ENCODE measurements at regions not wholly inside any gene's neighbourhood (a gene's known extent, or its start where the extent isn't known, plus 50 kb on each side); places are given as distances from the start of the nearest gene placed in this dataset.
"Not testable (repeated sequence)": the region's sequence is repeated elsewhere in the genome, so short reads cannot be mapped to it uniquely, and the experiment has no call there.

DNA sequence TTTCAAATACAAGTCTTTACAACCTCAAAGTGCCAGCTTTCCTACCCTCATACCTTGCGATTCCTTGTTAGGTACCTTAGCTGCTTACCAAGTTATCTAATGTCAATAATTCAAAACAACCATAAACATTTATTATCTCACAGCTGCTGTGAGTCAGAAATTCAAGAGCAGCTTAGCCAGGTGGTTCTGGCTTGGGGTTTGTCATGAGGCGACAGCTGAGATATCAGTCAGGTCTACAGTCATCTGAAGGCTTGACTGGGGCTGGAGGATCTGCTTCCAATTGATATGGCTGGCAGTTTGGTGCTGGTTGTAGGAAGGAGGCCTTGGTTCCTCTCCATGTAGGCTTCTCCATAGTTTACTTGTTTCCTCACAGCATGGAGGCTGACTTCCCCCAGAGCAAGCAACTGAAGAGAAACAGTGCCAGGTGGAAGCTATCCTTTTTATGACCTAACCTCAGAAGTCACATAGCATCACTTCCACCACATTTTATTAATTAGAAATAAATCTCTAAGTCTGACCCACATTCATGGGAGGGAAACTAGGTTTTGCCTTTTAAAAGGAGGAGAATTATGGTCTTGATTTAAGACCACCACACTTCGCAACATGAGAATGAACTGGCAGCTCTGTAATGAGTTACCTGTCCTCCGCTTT, 103.3 kb upstream of the FGGY start:
- no peak for DNase-seq

DNA sequence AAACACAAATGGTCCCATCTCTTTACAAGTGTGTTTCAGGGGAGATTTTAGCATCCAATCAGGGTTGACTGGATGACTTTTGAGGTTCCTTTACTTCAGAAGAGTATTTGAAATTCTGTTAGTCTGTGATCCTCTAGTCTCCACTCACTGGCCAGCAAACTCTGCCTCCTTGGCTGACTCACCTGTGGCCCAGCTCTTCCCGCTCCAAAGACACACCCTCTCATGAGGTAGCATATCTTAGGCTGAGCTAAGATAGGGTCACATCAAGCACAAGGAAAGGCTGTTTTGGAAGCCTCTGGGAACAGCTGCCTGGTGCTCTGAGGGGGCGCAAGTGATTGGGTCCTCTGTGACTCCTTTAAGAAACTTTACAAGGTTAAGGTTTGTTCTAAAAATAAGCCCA, 102.3 kb upstream of the FGGY start:
- no peak for DNase-seq

DNA sequence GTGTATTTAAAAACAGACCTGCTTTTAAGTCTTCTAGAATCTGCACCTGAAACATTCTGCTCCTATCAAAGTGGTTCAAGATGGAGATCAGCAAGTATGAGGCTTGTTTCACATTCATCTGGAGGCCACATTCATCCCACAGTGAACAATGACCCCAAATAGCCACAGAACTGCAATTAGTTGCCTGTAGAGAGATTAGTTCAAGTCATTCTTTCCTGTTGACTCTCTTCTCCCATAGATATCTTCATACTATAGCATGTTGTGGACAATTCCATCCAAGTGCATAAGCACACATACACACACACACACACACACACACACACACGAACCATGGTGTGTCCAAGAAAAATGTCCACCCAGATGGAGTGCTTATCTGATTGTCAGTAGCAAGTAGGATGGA, 101.7 kb upstream of the FGGY start:
- no peak for DNase-seq

DNA sequence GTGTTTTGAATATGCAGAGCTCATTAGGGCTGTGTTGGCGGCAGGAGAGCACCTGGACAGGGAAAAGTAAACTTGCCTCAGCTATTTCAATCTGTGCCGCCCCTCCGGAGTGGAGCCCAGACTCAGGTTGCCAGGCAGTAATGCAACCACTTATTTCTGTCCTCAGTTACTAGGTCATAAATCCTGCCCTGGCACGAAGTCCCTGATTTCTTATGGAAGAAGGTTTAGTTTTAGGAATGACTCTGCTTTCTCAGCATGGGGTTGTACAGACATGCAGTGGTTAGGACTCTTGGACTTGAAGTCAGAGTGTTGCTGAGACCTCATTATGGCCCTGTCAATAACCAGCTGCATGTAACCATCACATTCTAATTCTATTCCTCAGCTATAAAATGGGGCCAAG, 98.3 kb upstream of the FGGY start:
- DNase-seq, result no peak

DNA sequence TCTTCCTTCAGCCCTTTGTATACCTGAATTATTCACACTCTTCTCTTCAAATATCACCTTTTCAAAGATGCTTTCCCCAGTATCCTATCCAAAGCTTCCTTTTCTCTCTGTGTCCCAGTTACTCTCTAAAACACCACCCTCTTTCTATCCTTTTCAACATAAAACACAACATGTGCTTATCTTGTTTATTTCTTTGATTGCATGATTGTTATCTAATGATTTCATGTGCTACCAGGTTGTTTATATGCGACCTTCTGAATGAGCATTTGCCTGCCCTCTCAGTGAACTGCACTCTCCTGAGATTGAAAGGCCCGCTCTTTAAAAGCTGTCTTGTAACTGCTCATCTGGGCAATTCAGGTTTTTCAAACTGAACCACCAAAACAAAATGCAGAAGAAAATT, 97.7 kb upstream of the FGGY start:
- DNase-seq, result no peak

DNA sequence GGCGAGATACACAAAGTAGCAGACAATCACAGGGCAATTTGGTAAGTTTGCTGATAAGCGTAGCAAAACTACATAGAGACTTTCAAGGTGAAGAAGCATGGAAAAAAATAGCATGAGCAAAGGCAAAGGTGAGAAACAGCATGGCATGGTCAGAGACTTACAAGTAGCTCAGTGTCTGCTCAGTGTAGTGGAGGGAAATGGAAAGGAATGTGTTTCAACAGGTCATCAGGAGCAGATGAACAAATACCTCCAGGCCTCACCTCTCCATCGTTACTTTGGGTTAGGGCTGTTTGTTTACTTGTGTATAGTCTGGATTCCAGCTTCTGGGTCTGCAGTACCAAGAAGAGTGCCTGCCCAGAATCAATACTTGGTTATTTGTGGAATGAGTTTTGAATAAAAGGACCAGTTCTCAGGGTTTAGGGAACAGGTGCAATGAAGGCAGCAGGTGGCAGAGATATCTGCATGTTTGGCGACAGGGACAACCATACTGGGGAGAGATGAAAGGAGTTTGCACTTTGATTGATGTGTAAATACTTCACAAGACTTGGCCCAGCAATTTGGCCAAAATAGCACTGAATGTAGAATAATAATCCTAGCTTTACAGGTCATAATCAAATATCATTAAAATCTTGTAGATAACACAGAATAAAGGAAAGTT, 97.0 kb upstream of the FGGY start:
- DNase-seq, result no peak

DNA sequence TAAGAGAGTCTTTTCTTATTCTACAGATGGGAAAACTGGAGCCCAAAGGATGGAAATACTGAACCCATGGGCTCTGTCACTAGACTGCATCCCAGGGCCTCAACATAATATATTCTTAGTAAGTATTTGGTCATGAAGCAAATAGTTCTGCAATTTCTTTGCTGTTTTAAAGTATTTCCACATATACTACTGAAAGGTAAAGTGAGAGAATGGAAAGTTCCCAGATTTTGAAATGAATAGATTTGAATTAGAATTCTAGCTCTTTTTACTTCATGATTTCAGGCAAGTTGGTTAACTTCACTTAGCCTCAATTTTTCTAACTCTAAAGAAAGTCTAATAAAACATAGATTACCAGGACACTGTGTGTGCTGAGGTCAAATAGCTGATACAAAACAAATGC, 95.6 kb upstream of the FGGY start:
- peak; percentile 81 for DNase-seq

DNA sequence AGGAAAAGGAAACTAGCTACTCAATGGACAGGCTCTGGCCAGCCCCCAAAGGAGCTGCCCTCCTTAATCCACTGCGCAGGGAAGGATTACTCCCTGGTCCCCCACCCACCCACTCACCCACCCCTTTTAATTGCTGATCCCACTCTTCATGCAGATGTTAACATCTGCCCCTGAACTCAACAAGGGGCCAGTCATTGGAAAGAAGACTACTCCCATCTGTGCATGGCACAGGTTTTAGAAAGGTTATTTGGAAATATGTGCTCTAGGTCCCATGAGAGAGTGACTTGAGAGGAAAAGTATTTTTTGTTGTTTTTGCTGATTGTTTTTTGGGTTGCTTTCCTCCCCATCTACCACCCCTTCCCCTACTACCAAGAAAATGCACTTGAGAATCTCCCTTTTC, 94.4 kb upstream of the FGGY start:
- no peak for DNase-seq

DNA sequence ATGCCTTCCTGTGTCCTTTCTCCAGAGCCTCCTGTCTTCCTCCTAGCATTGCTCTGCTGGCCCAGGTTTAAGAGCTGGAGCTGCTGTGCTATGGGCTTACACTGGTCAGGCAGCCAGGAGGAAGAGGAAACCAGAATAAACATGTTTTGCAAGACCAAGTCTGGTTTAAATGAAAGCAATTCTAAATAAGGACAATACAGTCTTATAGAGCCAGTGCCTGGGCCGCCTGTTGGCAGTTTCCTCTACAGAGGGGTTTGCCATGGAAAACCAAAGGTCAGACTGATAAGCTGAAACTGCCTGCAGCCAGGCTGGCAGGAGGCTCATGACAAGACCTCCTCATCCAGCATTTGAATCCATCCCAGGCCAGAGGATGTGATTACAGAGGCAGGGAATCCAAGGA, 92.9 kb upstream of the FGGY start:
- peak; percentile 75 for DNase-seq

DNA sequence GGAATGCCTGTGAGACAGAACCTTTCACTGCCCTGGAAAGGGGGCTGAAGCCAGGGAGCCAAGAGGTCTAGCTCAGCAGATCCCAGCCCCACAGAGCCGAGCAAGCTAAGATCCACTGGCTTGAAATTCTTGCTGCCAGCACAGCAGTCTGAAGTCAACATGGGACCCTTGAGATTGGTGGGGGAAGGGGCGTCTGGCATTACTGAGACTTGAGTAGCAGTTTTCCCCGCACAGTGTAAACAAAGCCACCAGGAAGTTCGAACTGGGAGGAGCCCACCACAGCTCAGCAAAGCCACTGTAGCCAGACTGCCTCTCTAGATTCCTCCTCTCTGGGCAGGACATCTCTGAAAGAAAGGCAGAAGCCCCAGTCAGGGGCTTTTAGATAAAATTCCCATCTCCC, 90.3 kb upstream of the FGGY start:
- DNase-seq, result not testable (repeated sequence)

DNA sequence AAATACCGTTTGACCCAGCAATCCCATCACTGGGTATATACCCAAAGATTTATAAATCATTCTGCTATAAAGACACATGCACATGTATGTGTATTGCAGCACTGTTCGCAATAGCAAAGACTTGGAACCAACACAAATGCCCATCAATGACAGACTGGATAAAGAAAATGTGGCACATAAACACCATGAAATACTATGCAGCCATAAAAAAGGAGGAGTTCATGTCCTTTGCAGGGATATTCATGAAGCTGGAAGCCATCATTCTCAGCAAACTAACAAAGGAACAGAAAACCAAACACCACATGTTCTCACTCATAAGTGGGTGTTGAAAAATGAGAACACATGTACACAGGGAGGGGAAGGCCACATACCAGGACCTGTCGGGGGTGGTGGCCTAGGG, 86.5 kb upstream of the FGGY start:
- not testable (repeated sequence) for DNase-seq

DNA sequence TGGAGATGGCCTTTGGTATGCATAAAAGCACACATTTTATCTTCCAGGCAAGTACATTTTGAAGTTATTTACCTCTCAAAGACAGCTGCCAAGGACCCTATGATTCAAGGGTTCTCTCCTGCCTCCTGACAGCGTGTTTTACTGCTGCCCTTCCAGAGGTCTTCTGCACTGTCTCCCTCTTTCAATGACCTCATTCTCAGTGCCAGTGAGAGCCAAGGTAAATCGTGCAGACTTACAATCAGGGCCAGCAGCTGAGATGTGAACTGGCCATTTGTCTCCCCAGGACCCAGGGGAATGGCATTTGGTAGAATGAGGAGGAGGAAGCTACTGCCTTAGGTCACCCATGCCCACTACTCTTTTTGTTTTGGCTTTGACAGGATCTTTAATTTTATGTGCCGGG, 84.2 kb upstream of the FGGY start:
- no peak for DNase-seq

DNA sequence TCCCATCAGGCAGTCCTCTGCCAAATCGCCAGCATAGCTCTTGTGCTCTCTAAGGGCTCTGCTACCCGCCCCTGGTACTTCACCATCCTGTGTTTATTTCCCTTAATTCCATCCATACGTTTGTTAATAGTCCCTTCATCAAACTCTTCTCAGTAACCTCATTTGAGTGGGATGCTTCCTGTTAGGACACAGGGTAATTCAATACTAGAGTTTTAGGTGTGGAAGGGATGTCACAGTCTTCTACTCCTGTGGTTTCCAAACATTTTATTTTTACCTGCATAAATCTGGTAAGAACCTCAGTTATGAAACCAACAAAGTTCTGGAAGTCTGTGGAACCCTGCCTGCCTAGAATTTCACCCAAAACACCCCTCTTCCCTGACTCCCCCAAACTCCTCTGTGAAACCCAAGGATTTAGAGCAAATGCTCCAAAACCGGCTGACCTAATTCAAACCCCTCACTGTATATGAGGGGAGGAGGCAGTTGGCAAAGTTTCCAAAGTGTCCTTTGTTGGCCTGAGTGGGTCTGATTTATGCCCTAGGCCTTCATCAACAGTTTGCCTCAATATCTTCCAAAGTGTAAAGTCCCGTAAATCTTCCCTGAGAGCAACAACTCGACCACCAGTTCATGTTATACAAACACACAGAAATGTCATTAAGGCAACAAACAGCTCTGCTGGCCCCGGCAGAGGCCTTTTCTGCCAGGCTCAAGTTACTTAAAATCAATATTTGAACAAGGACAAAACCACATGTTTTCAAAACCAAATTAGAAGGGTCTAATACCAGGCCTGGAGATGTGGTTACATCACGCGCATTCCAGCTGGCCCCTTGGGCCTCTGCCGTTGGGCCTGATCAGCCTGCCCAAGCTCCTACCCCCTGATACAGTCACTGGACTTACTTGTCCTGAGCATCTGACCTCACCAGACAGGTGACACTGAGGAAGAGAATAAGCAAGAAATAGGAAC, 82.4 kb upstream of the FGGY start:
- DNase-seq, result no peak

DNA sequence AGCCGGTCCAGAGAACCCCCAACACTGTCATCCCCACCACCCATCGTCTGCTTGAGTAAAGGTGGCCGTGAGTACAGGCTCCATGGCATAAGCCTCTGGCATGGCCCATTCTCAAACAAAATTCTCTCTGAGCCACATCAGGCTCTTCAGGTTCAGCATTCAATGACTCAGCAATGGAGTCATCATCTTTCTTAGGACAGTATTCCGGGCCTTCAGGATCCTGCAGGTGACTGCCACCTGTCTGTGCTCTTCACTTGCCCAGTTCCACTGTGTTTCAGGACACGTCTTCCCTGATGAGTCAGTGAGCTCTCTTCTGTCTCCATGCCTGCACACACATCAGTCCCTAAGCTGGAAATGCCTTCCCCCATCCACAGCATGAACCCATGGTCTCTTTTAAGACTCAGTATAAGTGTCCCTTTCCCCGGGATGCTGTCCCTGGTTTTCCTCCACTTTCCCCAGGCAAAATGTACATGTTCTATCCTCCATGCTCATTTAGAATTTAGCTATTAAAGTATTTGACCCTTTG, 81.1 kb upstream of the FGGY start:
- no peak for DNase-seq

DNA sequence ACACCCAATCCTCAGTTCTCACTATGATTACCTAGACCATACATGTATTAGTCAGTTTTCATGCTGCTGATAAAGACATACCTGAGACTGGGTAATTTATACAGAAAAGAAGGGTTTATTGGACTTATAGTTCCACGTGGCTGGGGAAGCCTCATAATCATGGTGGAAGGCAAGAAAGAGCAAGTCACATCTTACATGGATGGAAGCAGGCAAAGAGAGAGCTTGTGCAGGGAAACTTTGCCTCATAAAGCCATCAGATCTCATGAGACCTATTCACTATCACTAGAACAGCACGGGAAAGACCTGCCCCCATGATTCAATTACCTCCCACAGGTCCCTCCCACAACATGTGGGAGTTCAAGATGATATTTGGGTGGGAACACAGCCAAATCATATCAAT, 79.5 kb upstream of the FGGY start:
- DNase-seq, result not testable (repeated sequence)

DNA sequence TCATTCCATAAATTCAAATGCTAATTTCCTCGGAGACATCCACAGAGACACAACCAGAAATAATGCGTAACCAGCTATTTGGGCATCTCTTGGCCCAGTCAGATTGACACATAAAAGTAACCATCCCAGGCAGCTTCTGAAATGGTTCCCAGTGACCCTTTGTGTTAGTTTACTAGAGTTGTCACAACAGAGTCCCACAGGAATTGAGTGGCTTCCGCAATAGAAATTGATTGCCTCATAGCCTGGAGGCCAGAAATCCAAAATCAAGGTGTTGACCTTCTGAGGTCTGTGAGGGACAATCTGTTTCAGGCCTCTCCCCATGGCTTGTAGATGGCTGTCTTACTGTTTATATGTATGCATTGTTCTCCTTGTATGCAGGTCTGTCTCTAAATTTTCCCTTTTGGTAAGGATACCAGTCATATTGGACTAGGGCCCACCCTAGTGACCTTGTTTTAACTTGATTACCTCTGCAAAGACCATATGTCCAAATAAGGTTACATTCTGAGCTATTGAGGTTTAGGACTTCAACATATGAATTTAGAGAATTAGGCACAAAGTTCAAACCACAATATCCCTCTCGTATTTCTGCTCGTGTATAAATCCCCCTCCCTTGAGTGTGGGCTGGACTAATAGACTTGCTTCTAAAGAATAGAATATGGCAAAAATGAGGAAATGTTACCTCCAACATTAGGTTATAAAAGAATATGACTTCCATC, 78.2 kb upstream of the FGGY start:
- DNase-seq, result no peak

DNA sequence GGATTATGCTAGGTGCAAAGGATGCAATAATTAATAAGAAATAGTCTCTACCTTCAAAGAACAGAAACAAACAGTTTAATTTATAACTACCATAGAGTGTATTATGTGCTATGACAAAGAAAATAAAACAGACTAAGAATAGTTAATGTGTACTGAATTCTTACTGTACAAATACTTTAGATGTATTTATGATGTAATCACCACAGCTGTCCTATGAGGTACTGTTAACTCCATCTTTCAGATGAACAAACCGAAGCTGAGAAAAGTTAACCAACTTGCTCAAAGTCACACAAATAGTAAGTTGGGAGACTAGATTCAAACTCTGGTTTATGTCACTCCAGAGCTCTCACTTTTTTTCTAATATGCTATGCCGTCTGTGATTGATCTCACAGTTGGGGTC, 77.0 kb upstream of the FGGY start:
- no peak for DNase-seq

DNA sequence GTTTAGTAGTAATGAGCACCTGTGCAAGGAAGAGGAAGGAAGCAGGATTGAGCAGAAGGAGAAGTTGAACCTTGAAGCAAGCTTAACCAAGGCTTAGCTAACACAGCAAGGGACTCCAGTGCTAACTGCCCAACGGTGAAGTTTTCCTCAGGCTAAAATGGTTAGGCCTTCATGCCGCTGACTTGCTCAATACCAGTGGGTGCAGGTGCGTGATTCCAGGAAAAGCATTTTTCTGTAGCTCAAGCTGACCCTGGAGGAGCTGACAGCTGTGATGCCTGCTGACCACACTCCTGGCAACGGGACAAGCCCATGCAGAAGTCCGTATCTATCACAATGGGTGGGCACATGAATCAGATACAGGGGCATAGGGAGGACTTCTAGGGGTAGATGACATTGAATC, 76.5 kb upstream of the FGGY start:
- DNase-seq, result no peak

DNA sequence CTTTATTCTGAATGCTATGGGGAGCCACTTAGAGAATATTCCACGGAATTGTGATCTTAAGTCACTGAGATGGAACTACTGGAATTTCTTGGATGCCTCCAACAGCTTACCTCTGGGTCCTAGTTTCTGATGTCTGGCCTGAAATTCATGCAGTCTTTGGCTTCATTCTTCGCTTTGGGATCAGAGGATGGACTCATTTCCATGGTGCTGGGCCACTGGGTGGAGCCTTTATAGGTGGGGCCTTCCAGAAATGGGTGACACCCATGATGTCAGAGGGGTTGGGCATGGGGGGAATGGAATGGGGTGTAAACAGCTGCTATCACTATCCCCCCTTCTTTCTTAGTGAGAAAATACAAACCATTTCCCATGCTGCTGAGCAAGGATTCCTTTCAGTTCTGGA, 73.7 kb upstream of the FGGY start:
- no peak for DNase-seq

DNA sequence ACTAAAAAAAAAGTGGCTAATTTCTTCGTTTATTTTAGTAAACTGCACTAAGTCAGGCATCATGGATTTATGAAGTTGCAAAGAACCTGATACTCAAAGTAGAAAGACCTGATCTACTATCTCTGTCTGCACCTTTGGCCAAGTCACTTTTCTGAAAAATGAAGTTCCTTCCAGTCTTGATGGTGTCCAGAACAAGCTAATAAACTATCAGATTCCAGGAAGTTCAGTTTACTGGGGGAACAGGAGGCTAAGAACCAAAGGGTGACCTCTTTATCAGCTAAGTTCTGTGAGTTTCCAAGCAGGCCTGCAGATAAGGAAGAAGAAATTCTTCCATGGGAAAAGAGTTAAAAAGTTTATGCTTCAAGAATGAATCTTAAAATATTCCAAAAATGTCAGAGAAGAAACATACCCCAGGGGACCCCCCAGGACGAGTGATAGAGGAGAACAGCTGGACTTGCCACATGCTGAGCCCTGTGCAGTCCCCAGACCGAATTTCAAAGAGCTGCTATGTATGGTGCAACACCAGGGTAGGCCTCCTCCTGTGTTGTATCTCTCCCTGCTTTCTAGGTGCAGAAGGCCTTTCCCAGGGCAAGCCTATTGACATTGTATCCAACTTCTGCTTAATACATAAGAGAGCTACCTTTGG, 72.8 kb upstream of the FGGY start:
- no peak for DNase-seq

DNA sequence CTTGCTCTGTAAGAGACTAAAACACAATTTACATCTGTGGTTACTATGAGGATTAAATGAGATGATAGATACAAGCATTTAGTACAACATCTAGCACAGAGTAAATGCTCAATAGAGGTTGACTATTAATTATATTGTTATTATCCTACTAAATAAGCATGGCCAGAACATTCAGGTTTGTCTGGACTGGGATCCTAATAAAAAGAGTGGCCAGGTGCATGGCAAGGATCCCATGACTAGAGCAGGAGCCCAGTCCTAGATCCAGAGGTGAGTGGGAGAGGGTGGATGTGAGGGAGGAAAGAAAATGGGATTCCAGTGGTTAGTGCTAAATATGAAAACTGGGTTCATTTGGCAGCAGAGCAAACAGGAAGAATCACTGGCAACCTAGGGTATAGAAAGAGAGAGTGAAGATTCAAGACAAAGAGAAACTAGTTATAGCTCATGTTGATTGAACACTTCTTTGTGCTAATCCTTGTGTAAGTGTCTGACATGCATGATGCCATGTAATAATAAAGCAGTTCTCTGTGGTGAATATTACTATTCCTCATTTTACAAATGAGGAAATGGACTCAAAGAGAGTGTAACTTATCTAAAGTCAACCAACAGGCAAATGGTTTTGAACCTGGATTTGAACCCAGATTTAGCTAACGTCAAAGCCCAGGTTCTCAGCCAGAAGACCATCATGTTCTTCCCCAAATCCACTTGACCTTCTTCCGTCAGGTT, 71.1 kb upstream of the FGGY start:
- DNase-seq, result peak; percentile 78

DNA sequence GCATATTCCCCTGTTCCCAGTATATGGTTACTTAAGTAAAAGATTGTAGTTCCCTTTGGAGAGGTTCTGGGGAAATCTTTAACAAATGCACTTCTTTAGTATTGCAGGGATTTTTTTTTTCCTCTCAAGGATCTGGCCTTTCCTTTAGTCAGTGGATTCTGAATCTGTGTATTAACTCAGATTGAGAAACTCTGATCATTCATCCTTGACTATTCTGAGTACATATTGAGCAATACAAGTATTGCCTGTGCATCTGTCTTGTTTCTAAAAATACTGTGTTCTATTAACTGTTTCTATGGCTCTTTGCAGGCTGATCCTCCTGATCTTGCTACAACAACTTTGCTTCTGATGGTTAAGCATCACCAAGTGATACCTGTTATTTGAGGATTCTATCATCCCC, 67.8 kb upstream of the FGGY start:
- peak; percentile 67 for DNase-seq

Measured in inflammatory macrophage treated with lipopolysaccharide for 4 hours (primary cell).